HG02870 (cell line): ENCODE measurements at regions not wholly inside any gene's neighbourhood (a gene's known extent, or its start where the extent isn't known, plus 50 kb on each side); places are given as distances from the start of the nearest gene placed in this dataset.

Source experiments
- ATAC-seq: cut with Tn5 transposase; IDR thresholded peaks from one replicate; pipeline ENCODE4 v1.9.1; 2021; ENCODE audit warnings: mild to moderate bottlenecking, moderate library complexity; ENCODE audit not compliant: unreplicated experiment

GRCh38 chr1:70916034-70916427 is 131.6 kb downstream of the PTGER3 start:
- ATAC-seq, result no peak

- no peak for ATAC-seq
Measured at GRCh38 chr1:70919706-70920323, 127.8 kb downstream of the PTGER3 start.
